KMS-11 (cell line): ENCODE measurements at regions not wholly inside any gene's neighbourhood (a gene's known extent, or its start where the extent isn't known, plus 50 kb on each side); places are given as distances from the start of the nearest gene placed in this dataset.

Source experiments
- H2AFZ ChIP-seq: fragments of 200-600 bp; sonication (generic); 2 replicates; pipeline ENCODE4 v1.6.1; 2016; ENCODE audit warnings: antibody characterized with exemption, mixed run types, low read depth
- H3K27ac ChIP-seq: fragments of 200-600 bp; sonication (generic); 2 replicates; pipeline ENCODE4 v1.6.1; 2016; ENCODE audit warnings: mild to moderate bottlenecking, mixed run types
- H3K27me3 ChIP-seq: fragments of 200-600 bp; sonication (generic); 2 replicates; pipeline ENCODE4 v1.6.1; 2017; ENCODE audit warnings: mild to moderate bottlenecking, low read depth, mixed run types, moderate library complexity; ENCODE audit not compliant: insufficient read depth
- H3K36me3 ChIP-seq: fragments of 200-600 bp; sonication (generic); 2 replicates; pipeline ENCODE4 v1.6.1; 2017; ENCODE audit warnings: mild to moderate bottlenecking, mixed run types; ENCODE audit not compliant: insufficient read depth
- H3K4me1 ChIP-seq: fragments of 200-600 bp; sonication (generic); 2 replicates; pipeline ENCODE4 v1.6.1; 2016; ENCODE audit warnings: mild to moderate bottlenecking, low read depth, mixed run types; ENCODE audit not compliant: poor library complexity, severe bottlenecking
- H3K4me2 ChIP-seq: fragments of 200-600 bp; sonication (generic); 2 replicates; pipeline ENCODE4 v1.7.0; 2016; ENCODE audit warnings: mild to moderate bottlenecking, mixed run types
- H3K4me3 ChIP-seq: fragments of 200-600 bp; sonication (generic); IDR thresholded peaks from 2 replicates; pipeline ENCODE4 v1.6.1; 2017; ENCODE audit warnings: low read depth, low read length, mixed read lengths; ENCODE audit not compliant: insufficient read depth
- H3K79me2 ChIP-seq: fragments of 200-600 bp; sonication (generic); 2 replicates; pipeline ENCODE4 v1.6.1; 2016; ENCODE audit warnings: low read depth, mixed run types; ENCODE audit not compliant: insufficient read depth
- H3K9ac ChIP-seq: fragments of 200-600 bp; sonication (generic); 2 replicates; pipeline ENCODE4 v1.6.1; 2016; ENCODE audit warnings: mild to moderate bottlenecking, mixed run types
- H4K20me1 ChIP-seq: fragments of 200-600 bp; sonication (generic); 2 replicates; pipeline ENCODE4 v1.6.1; 2016; ENCODE audit warnings: mild to moderate bottlenecking, mixed run types; ENCODE audit not compliant: insufficient read depth
- CTCF ChIP-seq: fragments of 200-600 bp; sonication (generic); conservative IDR thresholded peaks from 2 replicates; pipeline ENCODE4 v1.6.1; 2017; ENCODE audit warnings: low read depth, mild to moderate bottlenecking, antibody characterized with exemption, low read length, moderate library complexity, mixed read lengths

GRCh38 chr3:103923907-103924306 is 1442.8 kb upstream of the ALCAM start:
- Histone ChIP-seq H3K9ac (no peak overlapping the region), H3K4me2 (no peak overlapping the region), H3K36me3 (no peaks in the 10 kb centered on the region), H3K27ac (no peak overlapping the region), H3K27me3 (no peaks in the 10 kb centered on the region), H4K20me1 (no peaks in the 10 kb centered on the region), H2AFZ (no peak overlapping the region), H3K4me3 (no peak overlapping the region), H3K79me2 (no peaks in the 10 kb centered on the region), H3K4me1 (no peaks in the 10 kb centered on the region)
- TF ChIP-seq CTCF: no peak

DNA sequence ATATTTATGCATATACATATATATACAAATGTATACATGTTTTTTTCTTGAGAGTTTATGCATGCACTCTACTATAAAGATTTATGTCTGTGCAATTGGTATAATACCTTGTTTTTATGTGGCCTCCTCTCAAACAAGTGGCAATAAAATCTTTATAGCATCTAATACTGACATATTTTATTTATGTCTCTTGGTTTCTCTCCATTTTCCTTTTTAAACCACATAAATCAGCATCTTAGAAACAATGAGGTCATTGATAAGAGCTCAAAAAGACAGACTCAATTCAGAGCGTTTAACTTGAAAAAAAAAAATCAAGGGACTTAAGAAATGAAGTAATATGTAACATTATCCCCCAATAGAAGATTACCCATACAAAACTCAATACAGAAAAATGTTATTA is 1442.2 kb upstream of the ALCAM start:
- H3K27me3 ChIP-seq: no peaks in the 10 kb centered on the region
- H2AFZ ChIP-seq: no peak overlapping the region
- H3K9ac ChIP-seq: no peak overlapping the region
- H3K79me2 ChIP-seq: no peaks in the 10 kb centered on the region
- no peaks in the 10 kb centered on the region for H3K4me1 ChIP-seq
- H3K27ac ChIP-seq: no peak overlapping the region
- no peak overlapping the region for H3K4me3 ChIP-seq
- TF ChIP-seq CTCF: no peak
- no peaks in the 10 kb centered on the region for H4K20me1 ChIP-seq
- H3K36me3 ChIP-seq: no peaks in the 10 kb centered on the region
- H3K4me2 ChIP-seq: no peak overlapping the region

GRCh38 chr3:103926936-103927335 is 1439.8 kb upstream of the ALCAM start:
- no peak overlapping the region for H3K27ac ChIP-seq
- no peak overlapping the region for H3K9ac ChIP-seq
- no peaks in the 10 kb centered on the region for H3K79me2 ChIP-seq
- H4K20me1 ChIP-seq: no peaks in the 10 kb centered on the region
- H3K4me1 ChIP-seq: no peaks in the 10 kb centered on the region
- no peak overlapping the region for H2AFZ ChIP-seq
- no peak for TF ChIP-seq CTCF
- H3K4me3 ChIP-seq: no peak overlapping the region
- no peak overlapping the region for H3K4me2 ChIP-seq
- no peaks in the 10 kb centered on the region for H3K27me3 ChIP-seq
- H3K36me3 ChIP-seq: no peaks in the 10 kb centered on the region

GRCh38 chr3:103927896-103928295 is 1438.8 kb upstream of the ALCAM start:
- Histone ChIP-seq H3K27ac (no peak overlapping the region), H3K9ac (no peak overlapping the region), H2AFZ (no peak overlapping the region), H3K79me2 (no peaks in the 10 kb centered on the region), H3K4me1 (no peaks in the 10 kb centered on the region), H3K4me2 (no peak overlapping the region), H3K27me3 (no peaks in the 10 kb centered on the region), H3K4me3 (no peak overlapping the region), H4K20me1 (no peaks in the 10 kb centered on the region), H3K36me3 (no peaks in the 10 kb centered on the region)
- no peak for TF ChIP-seq CTCF

DNA sequence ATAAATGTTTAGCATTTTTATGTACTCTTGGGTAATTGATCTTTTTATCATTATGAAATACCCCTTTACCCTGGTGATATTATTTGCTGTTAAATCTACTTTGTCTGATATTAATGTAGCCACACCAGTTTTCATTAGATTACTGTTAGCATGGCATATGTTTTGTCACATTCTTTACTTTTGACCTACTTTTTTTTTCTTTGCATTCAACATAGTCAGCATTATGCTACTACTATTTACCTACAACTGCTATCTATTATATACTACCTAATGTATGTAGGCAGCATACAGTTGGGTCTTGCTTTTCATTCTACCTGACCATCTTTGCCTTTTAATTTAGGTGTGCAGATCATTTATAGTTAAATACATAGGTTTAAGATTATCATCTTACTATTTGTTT is 1429.6 kb upstream of the ALCAM start:
- TF ChIP-seq CTCF: no peak
- no peaks in the 10 kb centered on the region for H3K79me2 ChIP-seq
- H2AFZ ChIP-seq: no peak overlapping the region
- no peaks in the 10 kb centered on the region for H3K27me3 ChIP-seq
- no peak overlapping the region for H3K9ac ChIP-seq
- H3K36me3 ChIP-seq: no peaks in the 10 kb centered on the region
- no peaks in the 10 kb centered on the region for H3K4me1 ChIP-seq
- H3K4me2 ChIP-seq: no peak overlapping the region
- no peak overlapping the region for H3K27ac ChIP-seq
- H3K4me3 ChIP-seq: no peak overlapping the region
- H4K20me1 ChIP-seq: no peaks in the 10 kb centered on the region
